ENCODE measurements at regions not wholly inside any gene's neighbourhood (a gene's known extent, or its start where the extent isn't known, plus 50 kb on each side); places are given as distances from the start of the nearest gene placed in this dataset.

DNA sequence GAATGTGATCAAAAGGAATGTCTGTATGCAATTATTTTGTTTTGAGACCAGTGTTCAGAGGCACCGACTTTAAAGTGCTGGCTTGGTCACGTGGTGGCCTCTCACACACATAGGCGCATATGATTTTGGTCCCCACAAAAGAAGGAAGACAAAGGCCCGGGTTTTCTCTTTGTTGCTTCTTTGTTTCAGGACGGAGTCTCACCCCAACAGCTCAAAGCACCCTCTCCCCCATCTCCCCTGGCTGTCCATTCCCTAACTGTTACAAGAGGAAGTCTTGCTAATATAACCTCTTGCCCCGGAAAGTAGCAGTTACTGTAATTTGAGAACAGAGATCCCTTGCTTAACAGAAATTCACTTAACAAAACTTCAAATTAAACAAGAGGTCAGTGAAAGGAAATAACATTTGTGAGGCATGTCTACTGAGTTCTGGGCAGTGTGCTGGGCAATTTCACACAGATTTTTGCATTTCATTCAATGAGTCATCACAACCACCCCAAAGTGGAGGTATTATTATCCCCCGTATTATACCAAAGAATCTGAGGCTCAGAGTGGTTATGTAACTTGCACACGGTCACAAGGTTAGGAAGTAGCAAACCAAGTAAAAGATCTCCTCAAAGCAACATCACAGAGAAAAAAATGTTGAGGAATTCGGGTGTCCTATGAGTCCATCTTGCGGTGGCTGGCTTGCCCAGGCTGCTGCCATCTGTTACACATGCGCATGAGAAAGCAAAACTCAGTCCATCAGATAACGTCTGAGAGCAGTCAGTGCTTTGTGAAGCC lies 75.8 kb downstream of the SDC1 start (continued):
- TF ChIP-seq MGA (IDR thresholded peaks at IDR 0.05) (peak; percentile 69), COPS2 (conservative IDR thresholded peaks at IDR 0.05) (no peak), ZNF184 (CRISPR knock-in tag; IDR thresholded peaks at IDR 0.05) (no peak), PTBP1 (IDR thresholded peaks at IDR 0.05; ENCODE audit: low read depth, low read length) (no peak), TAL1 (IDR thresholded peaks at IDR 0.05) (no peak), ZNF316 (IDR thresholded peaks at IDR 0.05) (peak; percentile 15; the same call in 1 of the 2 replicates), BRF1 (IDR thresholded peaks at IDR 0.05; ENCODE audit: borderline replicate concordance, extremely low read depth, insufficient read length) (no peak), MEF2D (tag; conservative IDR thresholded peaks at IDR 0.05; ENCODE audit: low read depth) (no peak), ZEB2 (IDR thresholded peaks at IDR 0.05) (no peak), RHOXF2B (CRISPR knock-in tag; conservative IDR thresholded peaks at IDR 0.05) (no peak), ZBTB1 (CRISPR knock-in tag; IDR thresholded peaks at IDR 0.05; ENCODE audit: borderline replicate concordance, low read depth) (no peak)
- TF ChIP-seq, protein P1, sequence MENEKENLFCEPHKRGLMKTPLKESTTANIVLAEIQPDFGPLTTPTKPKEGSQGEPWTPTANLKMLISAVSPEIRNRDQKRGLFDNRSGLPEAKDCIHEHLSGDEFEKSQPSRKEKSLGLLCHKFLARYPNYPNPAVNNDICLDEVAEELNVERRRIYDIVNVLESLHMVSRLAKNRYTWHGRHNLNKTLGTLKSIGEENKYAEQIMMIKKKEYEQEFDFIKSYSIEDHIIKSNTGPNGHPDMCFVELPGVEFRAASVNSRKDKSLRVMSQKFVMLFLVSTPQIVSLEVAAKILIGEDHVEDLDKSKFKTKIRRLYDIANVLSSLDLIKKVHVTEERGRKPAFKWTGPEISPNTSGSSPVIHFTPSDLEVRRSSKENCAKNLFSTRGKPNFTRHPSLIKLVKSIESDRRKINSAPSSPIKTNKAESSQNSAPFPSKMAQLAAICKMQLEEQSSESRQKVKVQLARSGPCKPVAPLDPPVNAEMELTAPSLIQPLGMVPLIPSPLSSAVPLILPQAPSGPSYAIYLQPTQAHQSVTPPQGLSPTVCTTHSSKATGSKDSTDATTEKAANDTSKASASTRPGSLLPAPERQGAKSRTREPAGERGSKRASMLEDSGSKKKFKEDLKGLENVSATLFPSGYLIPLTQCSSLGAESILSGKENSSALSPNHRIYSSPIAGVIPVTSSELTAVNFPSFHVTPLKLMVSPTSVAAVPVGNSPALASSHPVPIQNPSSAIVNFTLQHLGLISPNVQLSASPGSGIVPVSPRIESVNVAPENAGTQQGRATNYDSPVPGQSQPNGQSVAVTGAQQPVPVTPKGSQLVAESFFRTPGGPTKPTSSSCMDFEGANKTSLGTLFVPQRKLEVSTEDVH (IDR thresholded peaks at IDR 0.05; ENCODE audit: low read depth, partially characterized antibody): no peak

Data from K562 (cell line).